HG03066 (cell line): ENCODE measurements at regions not wholly inside any gene's neighbourhood (a gene's known extent, or its start where the extent isn't known, plus 50 kb on each side); places are given as distances from the start of the nearest gene placed in this dataset.

Experiments
- ATAC-seq: cut with Tn5 transposase; IDR thresholded peaks from one replicate; pipeline ENCODE4 v1.9.1; 2021; ENCODE audit warnings: low read depth; ENCODE audit not compliant: unreplicated experiment

- ATAC-seq = no peak
Measured at GRCh38 chr5:20500546-20500945, 512.5 kb upstream of the CDH18 start.

GRCh38 chr5:20498926-20499325, 510.9 kb upstream of the CDH18 start:
- no peak for ATAC-seq

DNA sequence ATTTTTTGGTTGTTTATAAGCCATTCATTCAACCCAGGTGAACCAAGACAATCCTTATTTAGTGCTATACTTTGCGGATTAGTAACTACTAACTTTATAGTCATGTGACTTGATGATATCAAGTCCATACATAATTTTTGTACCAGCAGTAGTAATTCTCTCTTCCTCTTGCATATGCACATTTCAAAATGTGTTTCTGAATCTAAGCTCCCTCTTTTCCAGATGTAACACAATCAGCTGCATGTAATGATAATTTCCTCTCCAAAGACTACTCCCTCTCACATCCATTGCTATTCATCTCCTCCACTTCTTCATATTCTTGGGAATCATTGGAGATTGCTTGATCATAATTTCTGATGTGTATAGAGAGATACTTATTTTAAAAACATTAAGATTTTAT, 510.1 kb upstream of the CDH18 start:
- no peak for ATAC-seq

- ATAC-seq = no peak
Measured at GRCh38 chr5:20497356-20497755, 509.4 kb upstream of the CDH18 start.

DNA sequence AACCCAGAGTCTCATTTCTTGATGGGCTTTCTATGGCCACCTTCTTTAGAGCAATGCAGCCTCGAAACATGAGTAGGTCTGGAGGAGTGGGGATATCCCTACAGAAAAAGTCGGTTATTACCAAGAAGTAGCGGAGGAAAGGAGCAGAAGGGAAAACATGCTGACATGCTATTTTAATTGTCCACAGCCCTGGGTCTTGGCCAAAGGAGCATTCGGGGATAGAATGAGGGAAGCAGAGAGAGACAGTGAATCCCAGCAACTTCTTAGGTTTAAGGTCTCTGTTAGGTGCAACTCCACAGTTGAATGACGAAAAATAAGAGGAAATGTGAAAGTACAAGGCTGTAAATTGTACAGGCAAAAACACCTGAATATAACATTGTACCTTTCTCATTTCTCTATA, 506.7 kb upstream of the CDH18 start:
- ATAC-seq = no peak

GRCh38 chr5:20486826-20487225, 498.8 kb upstream of the CDH18 start:
- ATAC-seq = no peak

GRCh38 chr5:20476016-20476415, 488.0 kb upstream of the CDH18 start:
- ATAC-seq = no peak

- no peak for ATAC-seq
Measured at GRCh38 chr5:20470997-20471396, 483.0 kb upstream of the CDH18 start.

DNA sequence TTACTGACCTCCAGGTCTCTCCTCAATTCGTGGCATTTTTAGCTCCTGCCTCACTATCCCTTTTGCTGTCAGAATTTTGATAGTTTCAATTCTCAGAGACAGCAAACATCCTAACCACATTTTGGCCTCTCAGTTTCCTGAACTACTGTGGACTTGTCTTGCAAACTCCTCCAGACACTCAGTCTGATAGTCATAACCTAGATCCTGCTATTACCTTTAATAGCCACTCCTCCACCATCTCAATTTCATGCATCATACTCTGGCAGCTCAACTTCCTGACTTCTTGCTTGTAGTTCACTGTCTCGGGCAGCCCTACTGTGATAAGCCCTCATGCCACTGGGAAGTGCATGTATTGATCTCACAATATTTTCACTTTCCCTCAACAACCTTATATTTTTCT, 481.8 kb upstream of the CDH18 start:
- ATAC-seq = no peak

DNA sequence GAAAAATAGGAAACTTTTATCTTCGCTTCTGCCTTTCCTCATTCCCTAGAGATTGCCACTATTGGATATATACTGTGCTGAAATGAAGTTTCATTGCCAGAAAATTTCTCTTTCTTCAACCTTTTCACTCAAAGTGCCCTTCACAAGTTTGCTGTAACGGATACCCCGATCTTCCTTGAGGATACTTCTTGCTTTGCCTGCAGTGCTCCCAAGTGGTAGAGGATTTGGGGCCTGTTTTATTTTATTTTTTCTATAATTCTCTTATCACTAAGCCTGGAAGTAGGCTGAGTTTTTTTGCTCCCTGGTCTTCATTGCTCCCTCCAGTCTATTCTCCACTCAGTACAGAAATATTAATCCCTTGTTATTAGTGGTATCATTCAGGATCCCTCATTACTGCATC, 481.4 kb upstream of the CDH18 start:
- no peak for ATAC-seq

- no peak for ATAC-seq
Measured at GRCh38 chr5:20466512-20466911, 478.5 kb upstream of the CDH18 start.

DNA sequence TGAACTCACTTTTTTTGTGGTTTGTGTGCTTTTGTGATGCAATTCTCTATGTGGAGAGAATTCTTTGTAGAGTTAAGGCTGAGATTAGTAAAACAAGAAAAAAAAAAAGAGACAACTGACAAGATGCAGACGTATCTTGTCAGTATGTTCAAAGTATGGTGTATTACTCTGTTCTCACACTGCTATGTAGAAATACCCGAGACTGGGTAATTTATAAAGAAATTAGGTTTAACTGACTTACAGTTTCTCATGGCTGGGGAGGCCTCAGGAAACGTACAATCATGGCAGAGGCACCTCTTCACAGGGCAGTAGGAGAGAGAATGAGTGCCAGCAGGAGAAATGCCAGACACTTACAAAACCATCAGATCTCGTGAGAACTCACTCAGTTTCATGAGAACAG, 475.2 kb upstream of the CDH18 start:
- ATAC-seq = no peak

- ATAC-seq = no peak
Measured at GRCh38 chr5:20446121-20446520, 458.1 kb upstream of the CDH18 start.

DNA sequence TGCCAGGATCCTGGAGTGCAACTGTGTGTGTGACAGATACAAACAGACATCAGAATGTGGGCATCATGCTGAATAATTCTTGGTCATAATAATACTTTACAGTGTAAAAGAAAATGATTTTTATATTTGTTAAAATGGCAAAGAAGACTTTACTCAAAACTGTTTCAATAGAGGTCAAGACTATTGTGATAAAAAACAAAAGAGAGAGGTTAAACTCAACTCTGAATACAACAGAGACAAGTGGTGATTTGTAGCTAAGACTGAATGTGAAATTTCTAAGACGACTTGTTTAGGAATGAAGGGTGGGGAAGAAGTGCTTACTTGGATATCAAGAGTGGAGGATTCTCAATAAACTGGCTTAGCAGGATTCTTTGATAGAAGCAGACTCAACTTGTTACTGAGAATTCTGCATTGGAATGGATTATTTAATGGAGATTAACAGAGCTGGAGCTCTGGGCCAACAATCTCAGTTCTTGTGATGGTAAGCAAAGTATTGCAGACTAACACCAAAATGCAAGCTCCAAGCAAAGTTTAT, 457.4 kb upstream of the CDH18 start:
- ATAC-seq = no peak

- ATAC-seq = no peak
Measured at GRCh38 chr5:20434786-20435185, 446.8 kb upstream of the CDH18 start.

GRCh38 chr5:20420991-20421595, 433.1 kb upstream of the CDH18 start:
- ATAC-seq = no peak
